Endothelial cell of umbilical vein (primary cell): ENCODE measurements at regions not wholly inside any gene's neighbourhood (a gene's known extent, or its start where the extent isn't known, plus 50 kb on each side); places are given as distances from the start of the nearest gene placed in this dataset.

ENCODE experiments used
- BruUV-seq: library from RNA; stranded (reverse); fragments of 400-500 nt; replicated peaks from 2 replicates; lab custom pipeline; 2021; lab: Mats Ljungman, UMichigan
- CTCF ChIA-PET: fragments of 300-600, 350-600 bp; sonication (Branson Sonifier 250); formaldehyde crosslinking; loops from one replicate; lab custom pipeline; 2021; ENCODE audit warnings: antibody characterized with exemption, inconsistent platforms; lab: Charles Lee
- POLR2A ChIA-PET: fragments of 300-600, 350-600 bp; sonication (Branson Sonifier 250); formaldehyde crosslinking; loops from one replicate; lab custom pipeline; 2021; ENCODE audit warnings: antibody characterized with exemption, inconsistent platforms; lab: Charles Lee
- DNase-seq: peaks from one replicate; pipeline ENCODE4 v3.0.0-alpha.2; 2011; ENCODE audit warnings: low read depth, low spot score
- FAIRE-seq: peaks from 2 replicates; lab custom pipeline; 2011; peaks lifted over from hg19 to GRCh38; lab: Jason Lieb, UNC
- H2AFZ ChIP-seq: 2 replicates; pipeline ENCODE4 v1.6.0; 2012; ENCODE audit warnings: low read depth, low read length, control low read depth, inconsistent platforms
- H3K27ac ChIP-seq: 2 replicates; pipeline ENCODE4 v1.5.1; 2011; ENCODE audit warnings: low read depth, mild to moderate bottlenecking, control low read depth, low read length, moderate library complexity; ENCODE audit not compliant: insufficient read depth
- H3K27me3 ChIP-seq, 2 experiments: 2 replicates each; pipeline versions ENCODE4 v1.6.0 to v1.6.1; 2011; ENCODE audit warnings: low read length in 2 of 2, mixed read lengths in 1 of 2; ENCODE audit not compliant: control insufficient read depth in 2 of 2, insufficient read depth in 2 of 2
- H3K36me3 ChIP-seq, 2 experiments: 2 replicates in 1 of 2; 3 replicates in 1 of 2; pipeline ENCODE4 v1.5.1; 2011; ENCODE audit warnings: low read length in 2 of 2, mild to moderate bottlenecking in 1 of 2, moderate library complexity in 1 of 2; ENCODE audit not compliant: control insufficient read depth in 2 of 2, insufficient read depth in 2 of 2; ENCODE audit errors: extremely low read depth in 1 of 2
- H3K4me1 ChIP-seq: 3 replicates; pipeline ENCODE4 v1.5.1; 2011; ENCODE audit warnings: mild to moderate bottlenecking, low read length; ENCODE audit not compliant: control insufficient read depth, insufficient read depth; ENCODE audit errors: extremely low read depth
- H3K4me2 ChIP-seq: 2 replicates; pipeline ENCODE4 v1.6.1; 2011; ENCODE audit warnings: low read length, control low read depth, mixed read lengths; ENCODE audit not compliant: insufficient read depth
- H3K4me3 ChIP-seq, 3 experiments: fragments of 200-600 bp in 1 of 3; sonication (generic), shearing (Covaris generic) in 1 of 3; replicated peaks in 1 of 3; 2 replicates each; pipeline ENCODE4 v1.5.1; 2011 to 2016; ENCODE audit warnings: control low read depth in 3 of 3, low read length in 3 of 3, mild to moderate bottlenecking in 2 of 3, inconsistent platforms in 1 of 3, low read depth in 1 of 3, moderate library complexity in 1 of 3; ENCODE audit not compliant: insufficient read depth in 1 of 3
- H3K79me2 ChIP-seq: 2 replicates; pipeline ENCODE4 v1.6.0; 2012; ENCODE audit warnings: low read length, inconsistent platforms; ENCODE audit not compliant: control insufficient read depth, insufficient read depth
- H3K9ac ChIP-seq: replicated peaks from 2 replicates; pipeline ENCODE3; 2011; ENCODE audit warnings: low read length, control low read depth; ENCODE audit not compliant: insufficient read depth; ENCODE audit errors: extremely low read depth
- H3K9me1 ChIP-seq: replicated peaks from 3 replicates; pipeline ENCODE4 v1.6.0; 2011; ENCODE audit warnings: mild to moderate bottlenecking, low read length; ENCODE audit not compliant: control insufficient read depth, insufficient read depth; ENCODE audit errors: extremely low read depth
- H3K9me3 ChIP-seq: replicated peaks from 2 replicates; pipeline ENCODE4 v1.5.1; 2012; ENCODE audit warnings: low read length, inconsistent platforms; ENCODE audit not compliant: control insufficient read depth, insufficient read depth
- H4K20me1 ChIP-seq: replicated peaks from 2 replicates; pipeline ENCODE3; 2011; ENCODE audit warnings: mild to moderate bottlenecking, low read length; ENCODE audit not compliant: control insufficient read depth, insufficient read depth; ENCODE audit errors: extremely low read depth
- EZH2 ChIP-seq: IDR thresholded peaks from 2 replicates; pipeline ENCODE4 v1.6.1; 2012; ENCODE audit warnings: borderline replicate concordance, low read depth, mild to moderate bottlenecking, moderate library complexity, low read length, inconsistent platforms; ENCODE audit not compliant: severe bottlenecking
- FOS ChIP-seq: IDR thresholded peaks from 2 replicates; pipeline ENCODE4 v1.6.1; 2011; ENCODE audit warnings: mild to moderate bottlenecking, low read length, moderate library complexity, borderline replicate concordance; ENCODE audit not compliant: insufficient read depth
- GATA2 ChIP-seq: IDR thresholded peaks from 2 replicates; pipeline ENCODE4 v1.7.0; 2011; ENCODE audit warnings: low read depth, mild to moderate bottlenecking, moderate library complexity, mixed read lengths, low read length; ENCODE audit not compliant: insufficient read length, insufficient read depth
- JUN ChIP-seq: IDR thresholded peaks from 2 replicates; pipeline ENCODE4 v1.6.1; 2011; ENCODE audit warnings: borderline replicate concordance, low read depth; ENCODE audit not compliant: insufficient read length, insufficient read depth
- MAX ChIP-seq: IDR thresholded peaks from 2 replicates; pipeline ENCODE4 v1.6.1; 2011; ENCODE audit not compliant: insufficient read depth, insufficient read length
- MYC ChIP-seq: IDR thresholded peaks from one replicate; pipeline ENCODE4 v1.6.1; 2011; ENCODE audit warnings: mild to moderate bottlenecking, low read depth, low read length
- POLR2A ChIP-seq: IDR thresholded peaks from 2 replicates; pipeline ENCODE4 v1.6.1; 2012; ENCODE audit warnings: low read depth, mild to moderate bottlenecking, control low read depth, low read length
- POLR2AphosphoS5 ChIP-seq: IDR thresholded peaks from 2 replicates; pipeline ENCODE4 v1.6.1; 2012; ENCODE audit warnings: low read depth, mild to moderate bottlenecking, control low read depth, low read length, moderate library complexity; ENCODE audit not compliant: insufficient read depth
- dilution Hi-C: fragments of 300-500 bp; cut with MboI; formaldehyde crosslinking; loops from one replicate; pipeline ENCODE4 v1.15.0; 2019; ENCODE audit warnings: low sequenced_read_pairs; ENCODE audit not compliant: extremely low pct_ligation_motif_present
- intact Hi-C: fragments of 100-400 bp; cut with micrococcal nuclease; formaldehyde crosslinking; loops from one replicate; pipeline ENCODE4 v1.10.0; 2022
- TF ChIP-seq, protein P1 (sequence below), 2 donors: IDR thresholded peaks; 1 replicate in 1 of 2; 2 replicates in 1 of 2; pipeline ENCODE4 v1.5.1; 2011; ENCODE audit warnings: low read length in 2 of 2, mild to moderate bottlenecking in 2 of 2, moderate library complexity in 2 of 2, control low read depth in 1 of 2, inconsistent platforms in 1 of 2, low read depth in 1 of 2; ENCODE audit not compliant: insufficient read depth in 1 of 2; ENCODE audit errors: extremely low read depth in 1 of 2

DNA sequence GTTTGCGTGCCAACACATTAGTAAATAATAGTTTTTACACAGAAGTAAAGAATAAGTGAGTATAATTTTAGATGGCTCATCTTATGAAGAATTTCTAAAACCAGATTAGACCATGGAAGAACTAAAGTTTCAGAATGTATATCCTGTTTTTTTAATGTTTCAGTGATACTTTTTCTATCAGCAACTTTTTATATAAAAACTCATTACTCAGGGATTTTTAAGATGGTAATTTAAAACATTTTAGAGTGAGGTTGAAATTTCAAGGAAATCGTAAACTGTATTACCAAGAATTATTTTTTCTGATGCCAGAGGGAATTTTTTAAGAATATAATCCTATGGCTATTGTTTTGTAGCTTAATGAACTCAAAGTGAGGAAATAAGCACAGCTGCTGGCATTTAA, 128.5 kb upstream of the FANCL start:
- ChIA-PET POLR2A (no interaction called here), CTCF (interaction anchor here (1.0 kb wide), 1 partner anchor 464 kb away, joined by 3 read pairs; no protein-coding TSS in a partner anchor)
- Histone ChIP-seq H3K9me1 (no peaks in the 10 kb centered on the region), H4K20me1 (no peaks in the 10 kb centered on the region), H3K4me2 (no peak overlapping the region), H3K4me3 (no peak overlapping the region), H3K9ac (no peak overlapping the region), H3K27ac (no peak overlapping the region), H2AFZ (no peak overlapping the region), H3K79me2 (no peaks in the 10 kb centered on the region), H3K4me1 (no peaks in the 10 kb centered on the region), H3K27me3 (no peaks in the 10 kb centered on the region), H3K36me3 (no peaks in the 10 kb centered on the region), H3K9me3 (no peaks in the 10 kb centered on the region)
- no peak for FAIRE-seq
- intact Hi-C loops (no loop called here), dilution Hi-C loops (no loop called here)
- no TSS peak for BruUV-seq
- TF ChIP-seq JUN (no peak), EZH2 (no peak), POLR2AphosphoS5 (no peak), MYC (no peak), FOS (no peak), GATA2 (no peak), MAX (no peak), POLR2A (no peak)
- TF ChIP-seq, protein P1, sequence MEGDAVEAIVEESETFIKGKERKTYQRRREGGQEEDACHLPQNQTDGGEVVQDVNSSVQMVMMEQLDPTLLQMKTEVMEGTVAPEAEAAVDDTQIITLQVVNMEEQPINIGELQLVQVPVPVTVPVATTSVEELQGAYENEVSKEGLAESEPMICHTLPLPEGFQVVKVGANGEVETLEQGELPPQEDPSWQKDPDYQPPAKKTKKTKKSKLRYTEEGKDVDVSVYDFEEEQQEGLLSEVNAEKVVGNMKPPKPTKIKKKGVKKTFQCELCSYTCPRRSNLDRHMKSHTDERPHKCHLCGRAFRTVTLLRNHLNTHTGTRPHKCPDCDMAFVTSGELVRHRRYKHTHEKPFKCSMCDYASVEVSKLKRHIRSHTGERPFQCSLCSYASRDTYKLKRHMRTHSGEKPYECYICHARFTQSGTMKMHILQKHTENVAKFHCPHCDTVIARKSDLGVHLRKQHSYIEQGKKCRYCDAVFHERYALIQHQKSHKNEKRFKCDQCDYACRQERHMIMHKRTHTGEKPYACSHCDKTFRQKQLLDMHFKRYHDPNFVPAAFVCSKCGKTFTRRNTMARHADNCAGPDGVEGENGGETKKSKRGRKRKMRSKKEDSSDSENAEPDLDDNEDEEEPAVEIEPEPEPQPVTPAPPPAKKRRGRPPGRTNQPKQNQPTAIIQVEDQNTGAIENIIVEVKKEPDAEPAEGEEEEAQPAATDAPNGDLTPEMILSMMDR (IDR thresholded peaks at IDR 0.05; ENCODE audit: extremely low read depth in 1 of 2, insufficient read depth in 1 of 2, low read depth in 1 of 2, low read length in 2 of 2), result no peak
- no peak for DNase-seq
